Neural cell (in vitro differentiated cells): ENCODE measurements at regions not wholly inside any gene's neighbourhood (a gene's known extent, or its start where the extent isn't known, plus 50 kb on each side); places are given as distances from the start of the nearest gene placed in this dataset.

Experiments
- H2AFZ ChIP-seq: fragments of 200-600, 300-800 bp; sonication (generic), shearing (Covaris generic); 2 replicates; pipeline ENCODE4 v1.6.0; 2014; ENCODE audit warnings: low read depth, mild to moderate bottlenecking, antibody characterized with exemption, low read length, moderate library complexity
- H3F3A ChIP-seq: fragments of 200-600 bp; shearing (Covaris generic); 2 replicates; pipeline ENCODE4 v1.6.1; 2016; ENCODE audit warnings: mild to moderate bottlenecking, moderate library complexity, mixed read lengths, antibody characterized with exemption, low read length; ENCODE audit not compliant: insufficient read depth, poor library complexity, severe bottlenecking
- H3K27ac ChIP-seq: fragments of 200-600, 300-800 bp; sonication (generic), shearing (Covaris generic); 2 replicates; pipeline ENCODE4 v1.5.1; 2014; ENCODE audit warnings: mild to moderate bottlenecking, low read length, moderate library complexity
- H3K27me3 ChIP-seq: fragments of 300-800, 200-600 bp; sonication (generic), shearing (Covaris generic); 2 replicates; pipeline ENCODE4 v1.6.0; 2014; ENCODE audit warnings: mild to moderate bottlenecking, low read depth, low read length, moderate library complexity; ENCODE audit not compliant: insufficient read depth
- H3K36me3 ChIP-seq: fragments of 300-800, 200-600 bp; sonication (generic), shearing (Covaris generic); 2 replicates; pipeline ENCODE4 v1.5.1; 2014; ENCODE audit warnings: mild to moderate bottlenecking, antibody characterized with exemption, low read length, moderate library complexity; ENCODE audit not compliant: insufficient read depth
- H3K4me2 ChIP-seq: fragments of 300-800, 200-600 bp; sonication (generic), shearing (Covaris generic); 2 replicates; pipeline ENCODE4 v1.6.0; 2014; ENCODE audit warnings: mild to moderate bottlenecking, low read length
- H3K4me3 ChIP-seq: fragments of 300-800, 200-600 bp; sonication (generic), shearing (Covaris generic); 2 replicates; pipeline ENCODE4 v1.5.1; 2014; ENCODE audit warnings: mild to moderate bottlenecking, low read length, moderate library complexity
- H3K79me2 ChIP-seq: fragments of 200-600 bp; shearing (Covaris generic); replicated peaks from 2 replicates; pipeline ENCODE4 v1.6.0; 2014; ENCODE audit warnings: mild to moderate bottlenecking, low read length, moderate library complexity; ENCODE audit not compliant: insufficient read depth
- H3K9ac ChIP-seq: fragments of 300-800, 200-600 bp; sonication (generic), shearing (Covaris generic); 2 replicates; pipeline ENCODE4 v1.6.1; 2016; ENCODE audit warnings: mild to moderate bottlenecking, low read length, mixed read lengths
- H3K9me2 ChIP-seq: fragments of 200-600 bp; shearing (Covaris generic); 2 replicates; pipeline ENCODE4 v1.6.1; 2016; ENCODE audit warnings: mild to moderate bottlenecking, low read length, mixed read lengths; ENCODE audit not compliant: insufficient read depth
- H3K9me3 ChIP-seq: fragments of 200-600, 300-800 bp; sonication (generic), shearing (Covaris generic); 2 replicates; pipeline ENCODE4 v1.6.1; 2016; ENCODE audit warnings: mild to moderate bottlenecking, mixed run types, low read length, moderate library complexity, mixed read lengths
- H4K20me1 ChIP-seq: fragments of 200-600 bp; shearing (Covaris generic); 2 replicates; pipeline ENCODE4 v1.6.1; 2016; ENCODE audit warnings: mild to moderate bottlenecking, mixed run types; ENCODE audit not compliant: insufficient read depth
- CTCF ChIP-seq: fragments of 450-650 bp; IDR thresholded peaks from 2 replicates; pipeline ENCODE4 v1.5.1; 2014; ENCODE audit warnings: antibody characterized with exemption, mild to moderate bottlenecking, moderate library complexity; ENCODE audit not compliant: poor library complexity, severe bottlenecking
- EP300 ChIP-seq: fragments of 450-650 bp; conservative IDR thresholded peaks from 2 replicates; pipeline ENCODE4 v1.6.1; 2014; ENCODE audit warnings: antibody characterized with exemption, mild to moderate bottlenecking, moderate library complexity; ENCODE audit not compliant: poor library complexity, severe bottlenecking
- EZH2 ChIP-seq: fragments of 200-600, 300-800 bp; shearing (Covaris generic), sonication (generic); IDR thresholded peaks from 2 replicates; pipeline ENCODE4 v1.6.1; 2014; ENCODE audit warnings: antibody characterized with exemption, low read length, borderline replicate concordance, mild to moderate bottlenecking; ENCODE audit not compliant: insufficient read depth, poor library complexity, severe bottlenecking
- MXI1 ChIP-seq: fragments of 450-650 bp; conservative IDR thresholded peaks from 2 replicates; pipeline ENCODE4 v1.6.1; 2014; ENCODE audit warnings: antibody characterized with exemption, mild to moderate bottlenecking; ENCODE audit not compliant: poor library complexity, severe bottlenecking
- POLR2AphosphoS5 ChIP-seq: IDR thresholded peaks from 2 replicates; pipeline ENCODE4 v1.6.1; 2012
- RAD21 ChIP-seq: fragments of 450-650 bp; conservative IDR thresholded peaks from 2 replicates; pipeline ENCODE4 v1.6.1; 2014; ENCODE audit warnings: antibody characterized with exemption, mild to moderate bottlenecking, moderate library complexity
- SMC3 ChIP-seq: fragments of 450-650 bp; conservative IDR thresholded peaks from 2 replicates; pipeline ENCODE4 v1.6.1; 2014; ENCODE audit warnings: antibody characterized with exemption, mild to moderate bottlenecking, moderate library complexity; ENCODE audit not compliant: poor library complexity
- TAF1 ChIP-seq: IDR thresholded peaks from 2 replicates; pipeline ENCODE4 v1.6.1; 2012; ENCODE audit warnings: low read depth
- TF ChIP-seq, protein P1 (sequence below): IDR thresholded peaks from 2 replicates; pipeline ENCODE4 v1.6.1; 2012; ENCODE audit warnings: borderline replicate concordance

DNA sequence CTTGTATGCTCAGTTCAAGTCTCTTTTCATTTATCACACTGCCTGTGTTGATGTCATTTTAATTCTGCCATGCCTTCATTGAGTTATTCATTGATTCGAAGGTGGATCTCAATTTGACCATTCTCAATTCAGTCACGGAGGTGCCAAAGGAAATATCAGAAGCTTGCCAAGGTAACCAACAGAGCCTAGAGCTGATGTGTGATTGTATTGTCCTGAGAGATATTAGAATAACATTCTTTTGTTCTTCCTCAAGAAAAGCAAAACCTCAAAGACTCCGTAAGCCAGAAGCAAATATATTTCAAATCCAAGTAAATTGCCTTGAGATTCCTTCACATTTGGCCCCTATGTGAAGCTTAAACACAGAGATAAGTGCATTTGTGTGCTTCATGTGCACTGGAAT lies 345.3 kb downstream of the CXCL12 start:
- no peaks in the 10 kb centered on the region for H3K36me3 ChIP-seq
- no peaks in the 10 kb centered on the region for H4K20me1 ChIP-seq
- TF ChIP-seq MXI1 (no peak), RAD21 (no peak), EP300 (no peak), POLR2AphosphoS5 (no peak), EZH2 (no peak), CTCF (no peak)
- TF ChIP-seq, protein P1, sequence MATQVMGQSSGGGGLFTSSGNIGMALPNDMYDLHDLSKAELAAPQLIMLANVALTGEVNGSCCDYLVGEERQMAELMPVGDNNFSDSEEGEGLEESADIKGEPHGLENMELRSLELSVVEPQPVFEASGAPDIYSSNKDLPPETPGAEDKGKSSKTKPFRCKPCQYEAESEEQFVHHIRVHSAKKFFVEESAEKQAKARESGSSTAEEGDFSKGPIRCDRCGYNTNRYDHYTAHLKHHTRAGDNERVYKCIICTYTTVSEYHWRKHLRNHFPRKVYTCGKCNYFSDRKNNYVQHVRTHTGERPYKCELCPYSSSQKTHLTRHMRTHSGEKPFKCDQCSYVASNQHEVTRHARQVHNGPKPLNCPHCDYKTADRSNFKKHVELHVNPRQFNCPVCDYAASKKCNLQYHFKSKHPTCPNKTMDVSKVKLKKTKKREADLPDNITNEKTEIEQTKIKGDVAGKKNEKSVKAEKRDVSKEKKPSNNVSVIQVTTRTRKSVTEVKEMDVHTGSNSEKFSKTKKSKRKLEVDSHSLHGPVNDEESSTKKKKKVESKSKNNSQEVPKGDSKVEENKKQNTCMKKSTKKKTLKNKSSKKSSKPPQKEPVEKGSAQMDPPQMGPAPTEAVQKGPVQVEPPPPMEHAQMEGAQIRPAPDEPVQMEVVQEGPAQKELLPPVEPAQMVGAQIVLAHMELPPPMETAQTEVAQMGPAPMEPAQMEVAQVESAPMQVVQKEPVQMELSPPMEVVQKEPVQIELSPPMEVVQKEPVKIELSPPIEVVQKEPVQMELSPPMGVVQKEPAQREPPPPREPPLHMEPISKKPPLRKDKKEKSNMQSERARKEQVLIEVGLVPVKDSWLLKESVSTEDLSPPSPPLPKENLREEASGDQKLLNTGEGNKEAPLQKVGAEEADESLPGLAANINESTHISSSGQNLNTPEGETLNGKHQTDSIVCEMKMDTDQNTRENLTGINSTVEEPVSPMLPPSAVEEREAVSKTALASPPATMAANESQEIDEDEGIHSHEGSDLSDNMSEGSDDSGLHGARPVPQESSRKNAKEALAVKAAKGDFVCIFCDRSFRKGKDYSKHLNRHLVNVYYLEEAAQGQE: no peak
- H3K9ac ChIP-seq: no peak overlapping the region
- H3K4me2 ChIP-seq: no peak overlapping the region
- no peaks in the 10 kb centered on the region for H3K79me2 ChIP-seq
- no peak overlapping the region for H3K4me3 ChIP-seq
- H3K9me3 ChIP-seq: no peaks in the 10 kb centered on the region
- no peaks in the 10 kb centered on the region for H3F3A ChIP-seq
- H2AFZ ChIP-seq: no peak overlapping the region
- no peak overlapping the region for H3K27ac ChIP-seq
- no peaks in the 10 kb centered on the region for H3K9me2 ChIP-seq
- H3K27me3 ChIP-seq: no peaks in the 10 kb centered on the region

GRCh38 chr10:44036425-44036824 lies 348.5 kb downstream of the CXCL12 start:
- no peaks in the 10 kb centered on the region for H3K79me2 ChIP-seq
- no peak overlapping the region for H3K4me2 ChIP-seq

More at GRCh38 chr10:44036425-44036824, 348.5 kb downstream of the CXCL12 start:
- Histone ChIP-seq H2AFZ (no peak overlapping the region), H3K9me3 (no peaks in the 10 kb centered on the region), H3K9ac (no peak overlapping the region), H3K27ac (no peak overlapping the region), H3K27me3 (no peaks in the 10 kb centered on the region), H3K36me3 (no peaks in the 10 kb centered on the region), H4K20me1 (no peaks in the 10 kb centered on the region), H3F3A (no peaks in the 10 kb centered on the region), H3K4me3 (no peak overlapping the region), H3K9me2 (no peaks in the 10 kb centered on the region)
- TF ChIP-seq EZH2 (no peak), RAD21 (no peak), EP300 (no peak), CTCF (no peak), SMC3 (no peak), POLR2AphosphoS5 (no peak), TAF1 (no peak), MXI1 (no peak)
- TF ChIP-seq, protein P1: no peak
